H1 (cell line): ENCODE measurements at regions not wholly inside any gene's neighbourhood (a gene's known extent, or its start where the extent isn't known, plus 50 kb on each side); places are given as distances from the start of the nearest gene placed in this dataset.

Experiments
- CTCF ChIA-PET: fragments of 300-600 bp; sonication (Branson Sonifier 250); formaldehyde crosslinking; loops from one replicate; lab custom pipeline; 2021; ENCODE audit not compliant: partially characterized antibody; lab: Charles Lee
- POLR2A ChIA-PET: fragments of 300-600 bp; sonication (Branson Sonifier 250); formaldehyde crosslinking; loops from one replicate; lab custom pipeline; 2021; ENCODE audit warnings: inconsistent platforms; ENCODE audit not compliant: partially characterized antibody; lab: Charles Lee
- DNase-seq, 2 experiments: peaks; one replicate each; pipeline versions ENCODE4 v3.0.0 to v3.0.0-alpha.2; 2010 to 2022; ENCODE audit warnings: low spot score in 2 of 2, low read depth in 1 of 2, mixed read lengths in 1 of 2
- FAIRE-seq: peaks from 2 replicates; lab custom pipeline; 2011; peaks lifted over from hg19 to GRCh38; lab: Jason Lieb, UNC
- H2AFZ ChIP-seq: 2 replicates; pipeline ENCODE4 v1.8.1; 2012; ENCODE audit warnings: low read length, inconsistent platforms
- H2AK5ac ChIP-seq: 2 replicates; pipeline ENCODE4 v1.6.1; 2013; ENCODE audit warnings: low read depth, low read length
- H2BK120ac ChIP-seq: replicated peaks from 2 replicates; pipeline ENCODE3; 2013; ENCODE audit warnings: low read depth, low read length, inconsistent platforms
- H2BK12ac ChIP-seq: 2 replicates; pipeline ENCODE4 v1.6.1; 2013; ENCODE audit warnings: low read depth, low read length
- H2BK15ac ChIP-seq: 2 replicates; pipeline ENCODE4 v1.6.1; 2013; ENCODE audit warnings: low read length
- H2BK20ac ChIP-seq: 2 replicates; pipeline ENCODE4 v1.6.1; 2013; ENCODE audit warnings: low read length
- H2BK5ac ChIP-seq: 2 replicates; pipeline ENCODE4 v1.6.1; 2013; ENCODE audit warnings: low read depth, low read length
- H3K14ac ChIP-seq: 2 replicates; pipeline ENCODE4 v1.6.1; 2013; ENCODE audit warnings: inconsistent platforms; ENCODE audit not compliant: insufficient read length
- H3K18ac ChIP-seq: 2 replicates; pipeline ENCODE4 v1.6.1; 2013; ENCODE audit warnings: low read length; ENCODE audit errors: extremely low read depth
- H3K23ac ChIP-seq: 2 replicates; pipeline ENCODE4 v1.6.1; 2013; ENCODE audit warnings: inconsistent platforms; ENCODE audit not compliant: insufficient read length
- H3K23me2 ChIP-seq: 2 replicates; pipeline ENCODE4 v1.6.1; 2013; ENCODE audit warnings: low read depth, low read length
- H3K27ac ChIP-seq: 2 replicates; pipeline ENCODE4 v1.6.1; 2011; ENCODE audit warnings: low read depth, low read length, inconsistent platforms
- H3K27me3 ChIP-seq, 4 experiments: replicated peaks in 1 of 4; 1 replicate in 1 of 4; 2 replicates in 3 of 4; pipeline versions ENCODE4 v1.6.1 to v1.8.1; 2011 to 2013; ENCODE audit warnings: low read length in 3 of 4, mild to moderate bottlenecking in 3 of 4, inconsistent platforms in 2 of 4, mixed read lengths in 2 of 4, moderate library complexity in 1 of 4; ENCODE audit not compliant: control insufficient read depth in 3 of 4, insufficient read depth in 3 of 4; ENCODE audit errors: extremely low read depth in 1 of 4
- H3K36me3 ChIP-seq, 4 experiments: 2 replicates each; pipeline versions ENCODE4 v1.6.1 to v1.8.1; 2011 to 2013; ENCODE audit warnings: mild to moderate bottlenecking in 4 of 4, low read length in 3 of 4, moderate library complexity in 2 of 4, control low read depth in 1 of 4, inconsistent platforms in 1 of 4; ENCODE audit not compliant: insufficient read depth in 4 of 4, control insufficient read depth in 2 of 4
- H3K4ac ChIP-seq: replicated peaks from 2 replicates; pipeline ENCODE3; 2013; ENCODE audit warnings: low read length, low read depth, mixed read lengths, inconsistent platforms; ENCODE audit not compliant: insufficient read length
- H3K4me1 ChIP-seq, 4 experiments: replicated peaks in 1 of 4; 1 replicate in 1 of 4; 2 replicates in 3 of 4; pipeline versions ENCODE4 v1.6.1 to v1.8.1; 2011 to 2013; ENCODE audit warnings: low read length in 3 of 4, inconsistent platforms in 2 of 4, mixed read lengths in 1 of 4; ENCODE audit not compliant: insufficient read depth in 4 of 4, control insufficient read depth in 3 of 4
- H3K4me2 ChIP-seq, 2 experiments: 2 replicates each; pipeline versions ENCODE4 v1.6.1 to v1.8.1; 2011 to 2013; ENCODE audit warnings: low read depth in 2 of 2, low read length in 2 of 2, control low read depth in 1 of 2, inconsistent platforms in 1 of 2, mild to moderate bottlenecking in 1 of 2; ENCODE audit not compliant: insufficient read depth in 1 of 2
- H3K4me3 ChIP-seq, 4 experiments: fragments of 200-600, 300-600 bp in 1 of 4; sonication (generic), shearing (Covaris generic), sonication (Bioruptor Twin) in 1 of 4; 2 replicates each; pipeline versions ENCODE4 v1.5.1 to v1.8.1; 2011 to 2016; ENCODE audit warnings: low read length in 4 of 4, low read depth in 3 of 4, control low read depth in 2 of 4, inconsistent platforms in 2 of 4, mild to moderate bottlenecking in 2 of 4, mixed read lengths in 1 of 4, moderate library complexity in 1 of 4; ENCODE audit not compliant: insufficient read depth in 2 of 4; ENCODE audit errors: extremely low read depth in 1 of 4
- H3K56ac ChIP-seq: replicated peaks from 2 replicates; pipeline ENCODE3; 2013; ENCODE audit warnings: low read depth, mild to moderate bottlenecking, mixed read lengths, low read length, inconsistent platforms; ENCODE audit not compliant: insufficient read length
- H3K79me1 ChIP-seq: 2 replicates; pipeline ENCODE4 v1.6.1; 2013; ENCODE audit warnings: low read depth, low read length, control low read depth
- H3K79me2 ChIP-seq, 2 experiments: 2 replicates each; pipeline versions ENCODE4 v1.6.1 to v1.8.1; 2012 to 2013; ENCODE audit warnings: low read length in 2 of 2, mild to moderate bottlenecking in 2 of 2, inconsistent platforms in 1 of 2; ENCODE audit not compliant: insufficient read depth in 2 of 2, control insufficient read depth in 1 of 2
- H3K9ac ChIP-seq, 4 experiments: replicated peaks in 1 of 4; 1 replicate in 1 of 4; 2 replicates in 3 of 4; pipeline versions ENCODE4 v1.6.1 to v1.8.1; 2011 to 2013; ENCODE audit warnings: low read depth in 3 of 4, low read length in 3 of 4, control low read depth in 2 of 4, mild to moderate bottlenecking in 2 of 4, moderate library complexity in 2 of 4, inconsistent platforms in 1 of 4; ENCODE audit errors: extremely low read depth in 1 of 4
- H3K9me3 ChIP-seq, 2 experiments: 2 replicates each; pipeline versions ENCODE4 v1.6.1 to v1.8.1; 2012 to 2013; ENCODE audit warnings: mild to moderate bottlenecking in 2 of 2, moderate library complexity in 2 of 2, control low read depth in 1 of 2, inconsistent platforms in 1 of 2, low read depth in 1 of 2, low read length in 1 of 2, mixed read lengths in 1 of 2; ENCODE audit not compliant: insufficient read depth in 2 of 2
- H4K20me1 ChIP-seq, 2 experiments: replicated peaks in 1 of 2; 2 replicates each; pipeline versions ENCODE3 to v1.8.1; 2011 to 2013; ENCODE audit warnings: inconsistent platforms in 2 of 2, low read length in 2 of 2, mild to moderate bottlenecking in 1 of 2; ENCODE audit not compliant: insufficient read depth in 2 of 2, control insufficient read depth in 1 of 2
- H4K5ac ChIP-seq: 2 replicates; pipeline ENCODE4 v1.6.1; 2013; ENCODE audit warnings: low read length, low read depth, mixed read lengths, inconsistent platforms; ENCODE audit not compliant: insufficient read length
- H4K8ac ChIP-seq: 2 replicates; pipeline ENCODE4 v1.8.0; 2013; ENCODE audit warnings: mild to moderate bottlenecking, moderate library complexity, low read length, inconsistent platforms; ENCODE audit not compliant: insufficient read depth; ENCODE audit errors: extremely low read depth
- H4K91ac ChIP-seq: replicated peaks from 2 replicates; pipeline ENCODE3; 2013; ENCODE audit warnings: low read length, mixed read lengths, inconsistent platforms; ENCODE audit not compliant: insufficient read length
- CHD2 ChIP-seq: IDR thresholded peaks from 2 replicates; pipeline ENCODE4 v1.6.1; 2012; ENCODE audit warnings: low read length, improper control_type of control experiment
- CTCF ChIP-seq, 3 experiments: IDR thresholded peaks; 1 replicate in 2 of 3; 2 replicates in 1 of 3; pipeline versions ENCODE4 v1.5.1 to v1.6.1; 2011; ENCODE audit warnings: low read length in 3 of 3, mild to moderate bottlenecking in 3 of 3, inconsistent platforms in 2 of 3, low read depth in 1 of 3, moderate library complexity in 1 of 3; ENCODE audit not compliant: insufficient read depth in 1 of 3; ENCODE audit errors: control extremely low read depth in 1 of 3
- GABPA ChIP-seq: IDR thresholded peaks from 2 replicates; pipeline ENCODE4 v1.6.1; 2011; ENCODE audit warnings: mild to moderate bottlenecking, low read length, moderate library complexity, borderline replicate concordance; ENCODE audit not compliant: insufficient read depth
- HDAC2 ChIP-seq, 2 experiments: fragments of 300-600 bp in 1 of 2; sonication (generic) in 1 of 2; IDR thresholded peaks; 2 replicates each; pipeline ENCODE4 v1.6.1; 2011 to 2012; ENCODE audit warnings: low read depth in 2 of 2, low read length in 2 of 2, mild to moderate bottlenecking in 2 of 2, moderate library complexity in 2 of 2, borderline replicate concordance in 1 of 2, inconsistent platforms in 1 of 2
- KDM4A ChIP-seq: IDR thresholded peaks from one replicate; pipeline ENCODE4 v1.7.1; 2012; ENCODE audit warnings: low read depth, mild to moderate bottlenecking, moderate library complexity, low read length, inconsistent platforms; ENCODE audit not compliant: severe bottlenecking
- NRF1 ChIP-seq: IDR thresholded peaks from 2 replicates; pipeline ENCODE4 v1.6.1; 2011; ENCODE audit warnings: mild to moderate bottlenecking, low read depth, low read length, improper control_type of control experiment
- PHF8 ChIP-seq: fragments of 200-600 bp; sonication (generic); conservative IDR thresholded peaks from 2 replicates; pipeline ENCODE4 v1.7.1; 2012; ENCODE audit warnings: low read depth, mild to moderate bottlenecking, inconsistent platforms, low read length, moderate library complexity
- RFX5 ChIP-seq: IDR thresholded peaks from 2 replicates; pipeline ENCODE4 v1.6.1; 2011; ENCODE audit warnings: low read depth, low read length, improper control_type of control experiment, borderline replicate concordance
- RNF2 ChIP-seq: fragments of 200-900, 300-1000 bp; sonication (generic); IDR thresholded peaks from 2 replicates; pipeline ENCODE4 v1.7.1; 2016; ENCODE audit warnings: borderline replicate concordance, low read depth, mild to moderate bottlenecking, antibody characterized with exemption, low read length; ENCODE audit not compliant: poor library complexity, severe bottlenecking; ENCODE audit errors: missing control alignments
- WGBS, 2 experiments: shearing (Covaris generic) in 1 of 2; methylation state at CpG; one replicate each; pipeline versions ENCODE4 v1.1.6 to v1.1.7; 2013 to 2015; ENCODE audit warnings: low lambda C conversion rate in 2 of 2, mixed read lengths in 2 of 2, inconsistent platforms in 1 of 2, low coverage in 1 of 2, missing lambda C conversion rate in 1 of 2; ENCODE audit not compliant: insufficient replicate concordance in 2 of 2, insufficient coverage in 1 of 2, insufficient read length in 1 of 2; ENCODE audit errors: extremely low coverage in 1 of 2, missing lambda C conversion rate in 1 of 2; 5-methylcytosine and 5-hydroxymethylcytosine counted together

- POLR2A ChIA-PET, result no interaction called here
- no peak overlapping the region for H2BK5ac ChIP-seq
- no peak overlapping the region for H2AK5ac ChIP-seq
- no peaks in the 10 kb centered on the region for H3K79me2 ChIP-seq
- H3K4me1 ChIP-seq, result peaks cover 0 to 5% (median 0%) of the 10 kb centered on the region in 4 experiments; a peak in 3 of 7 replicates
- H3K23me2 ChIP-seq, result no peaks in the 10 kb centered on the region
- H2BK120ac ChIP-seq, result no peak overlapping the region
- no peak overlapping the region for H3K23ac ChIP-seq
- no peaks in the 10 kb centered on the region for H3K27me3 ChIP-seq
- no peak overlapping the region for H4K5ac ChIP-seq
- H3K79me1 ChIP-seq, result no peaks in the 10 kb centered on the region
- H4K20me1 ChIP-seq, result no peaks in the 10 kb centered on the region
- H3K4ac ChIP-seq, result no peak overlapping the region
- no peak overlapping the region for H3K18ac ChIP-seq
- no peak overlapping the region for H2AFZ ChIP-seq
- no peak overlapping the region for H3K4me3 ChIP-seq
- WGBS, 2 experiments, result 79% methylated on average over 2 of the region's 2 CpGs; no CpG with 5 or more reads in 1 of the 2 experiments
- H2BK15ac ChIP-seq, result no peak overlapping the region
- DNase-seq, result no peak
- H3K4me2 ChIP-seq, result no peak overlapping the region
- H3K56ac ChIP-seq, result no peak overlapping the region
- H3K14ac ChIP-seq, result no peak overlapping the region
- TF ChIP-seq RFX5 (no peak), KDM4A (no peak), HDAC2 (IDR thresholded peaks at IDR 0.05; ENCODE audit: borderline replicate concordance in 1 of 2, low read depth in 2 of 2, low read length in 2 of 2) (no peak), GABPA (no peak), NRF1 (no peak), RNF2 (no peak), CHD2 (no peak), PHF8 (no peak), CTCF (IDR thresholded peaks at IDR 0.05; ENCODE audit: control extremely low read depth in 1 of 3, insufficient read depth in 1 of 3, low read depth in 1 of 3, low read length in 3 of 3) (no peak)
- H2BK20ac ChIP-seq, result no peak overlapping the region
- CTCF ChIA-PET, result no interaction called here
- no peaks in the 10 kb centered on the region for H3K36me3 ChIP-seq
- H4K91ac ChIP-seq, result no peak overlapping the region
- H3K27ac ChIP-seq, result no peak overlapping the region
- FAIRE-seq, result no peak
- H4K8ac ChIP-seq, result no peak overlapping the region
- no peak overlapping the region for H2BK12ac ChIP-seq
- no peaks in the 10 kb centered on the region for H3K9me3 ChIP-seq
- no peak overlapping the region for H3K9ac ChIP-seq
These were observed 848.7 kb upstream of the NXPH2 start for GRCh38 chr2:139628931-139629330.
